HG03095 (cell line): ENCODE measurements at regions not wholly inside any gene's neighbourhood (a gene's known extent, or its start where the extent isn't known, plus 50 kb on each side); places are given as distances from the start of the nearest gene placed in this dataset.

Source experiments
- ATAC-seq: cut with Tn5 transposase; IDR thresholded peaks from one replicate; pipeline ENCODE4 v1.9.1; 2021; ENCODE audit warnings: moderate library complexity; ENCODE audit not compliant: unreplicated experiment

DNA sequence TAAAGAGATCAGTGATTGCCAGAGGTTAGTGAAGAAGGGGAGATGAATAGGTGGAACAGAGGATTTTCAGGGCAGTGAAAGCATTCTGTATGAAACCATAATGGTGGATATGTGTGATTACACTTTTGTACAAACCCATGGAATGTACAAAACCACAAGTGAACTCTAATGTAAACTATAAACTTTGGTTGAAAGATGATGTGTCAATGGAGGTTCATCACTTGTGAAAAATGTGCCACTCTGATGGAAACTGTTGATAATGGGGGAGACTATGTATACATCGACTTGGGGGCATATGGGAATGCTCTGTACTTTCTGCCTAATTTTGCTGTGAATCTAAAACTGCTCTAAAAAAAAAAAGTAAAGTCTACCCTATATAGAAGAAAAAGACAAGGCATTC lies 68.7 kb upstream of the ARHGEF3 start:
- ATAC-seq = no peak

DNA sequence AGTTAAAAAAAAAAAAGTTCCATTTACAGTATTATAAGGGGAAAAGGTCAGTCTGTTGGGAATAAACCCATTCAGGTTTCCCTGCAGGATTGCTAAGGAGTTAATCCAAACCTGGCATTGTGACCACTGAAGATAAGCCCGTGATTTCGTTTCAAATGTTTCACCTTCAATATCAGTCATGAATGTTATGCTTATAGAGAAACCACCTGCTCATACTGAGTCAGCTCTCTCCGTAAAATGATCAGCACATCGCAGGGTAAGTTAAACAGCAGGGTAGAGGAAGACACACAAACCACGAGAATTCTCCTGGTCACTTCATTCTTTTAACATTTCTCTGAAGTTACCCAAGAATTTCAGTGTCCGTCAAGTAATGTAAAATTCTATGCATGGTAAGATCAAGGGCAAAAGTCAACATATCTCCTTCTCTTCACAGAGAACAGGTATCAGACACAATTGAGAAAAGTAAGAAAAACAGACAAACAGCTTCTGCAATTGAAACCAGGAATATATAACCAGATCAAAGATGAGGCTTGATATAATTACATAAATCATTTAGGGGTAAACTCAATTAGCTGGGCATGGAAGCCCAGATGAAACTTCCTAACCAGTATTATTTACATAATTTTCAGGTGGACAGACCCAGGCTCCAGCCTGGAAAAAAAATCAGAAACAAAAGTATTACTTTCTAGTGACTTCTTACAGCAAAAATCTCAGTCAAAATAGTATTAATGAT lies 67.6 kb upstream of the ARHGEF3 start:
- ATAC-seq = no peak

DNA sequence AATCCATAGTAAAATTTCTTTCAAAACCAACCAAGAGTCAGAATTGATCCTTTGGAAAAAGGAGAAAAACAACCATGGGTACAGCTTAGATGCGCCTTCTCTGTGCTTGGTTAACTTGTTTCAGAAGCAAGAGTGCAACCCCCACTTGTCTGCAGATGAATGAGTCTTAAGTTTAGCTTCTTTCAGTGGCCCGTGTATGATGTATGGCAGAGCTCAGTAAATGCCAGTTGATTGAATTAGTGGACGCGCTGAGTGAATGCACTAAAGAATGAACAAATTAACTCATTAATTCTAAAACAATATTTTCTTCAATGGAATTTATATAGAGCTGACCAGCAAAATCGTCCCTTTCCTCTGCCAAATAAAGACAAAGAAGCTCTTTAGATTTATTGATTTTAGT lies 67.0 kb upstream of the ARHGEF3 start:
- no peak for ATAC-seq

DNA sequence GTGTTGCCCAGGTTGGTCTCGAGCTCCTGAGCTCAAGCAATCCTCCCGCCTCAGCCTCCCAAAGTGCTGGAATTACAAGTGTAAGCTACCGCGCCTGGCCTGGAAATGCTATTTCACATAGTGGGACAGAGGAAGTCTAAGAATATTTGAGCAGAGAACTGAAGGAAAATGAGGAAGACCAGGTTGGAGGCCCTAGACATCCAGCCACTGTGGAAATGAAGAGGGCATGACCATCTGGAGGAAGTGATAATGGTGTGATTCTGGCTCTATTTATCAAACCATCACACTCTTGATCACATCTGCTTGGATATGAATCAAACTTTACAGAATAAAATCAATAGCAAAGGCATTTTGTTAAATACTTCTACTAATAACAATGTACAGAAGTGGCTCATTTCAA lies 65.9 kb upstream of the ARHGEF3 start:
- no peak for ATAC-seq

DNA sequence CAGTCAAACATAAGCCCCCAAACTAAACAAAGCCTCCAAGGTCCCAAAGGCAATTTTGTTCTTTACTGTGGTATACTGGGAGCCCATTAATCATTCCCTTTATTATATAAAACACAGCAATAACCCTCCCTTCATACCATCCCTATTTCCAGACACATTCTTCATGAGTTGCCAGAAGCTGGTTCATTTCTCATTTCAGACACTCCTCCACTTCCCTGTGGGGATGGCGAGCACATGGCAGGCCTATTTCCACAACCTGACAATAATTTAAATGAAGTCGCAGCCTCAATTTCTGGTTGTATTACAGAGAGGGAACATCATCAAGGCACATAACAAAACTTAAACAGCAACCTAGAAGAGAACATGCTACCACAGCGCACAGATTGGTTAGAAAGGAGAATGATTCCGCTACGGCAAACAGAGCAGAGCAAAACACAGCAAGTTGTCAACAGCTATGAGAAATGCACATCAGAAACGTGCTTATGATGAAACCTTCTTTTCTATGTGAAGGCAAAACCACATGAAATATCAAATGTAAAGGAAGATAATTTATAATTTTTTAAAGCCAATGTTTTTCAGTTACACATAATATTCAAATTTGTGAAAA lies 63.3 kb upstream of the ARHGEF3 start:
- ATAC-seq = no peak

DNA sequence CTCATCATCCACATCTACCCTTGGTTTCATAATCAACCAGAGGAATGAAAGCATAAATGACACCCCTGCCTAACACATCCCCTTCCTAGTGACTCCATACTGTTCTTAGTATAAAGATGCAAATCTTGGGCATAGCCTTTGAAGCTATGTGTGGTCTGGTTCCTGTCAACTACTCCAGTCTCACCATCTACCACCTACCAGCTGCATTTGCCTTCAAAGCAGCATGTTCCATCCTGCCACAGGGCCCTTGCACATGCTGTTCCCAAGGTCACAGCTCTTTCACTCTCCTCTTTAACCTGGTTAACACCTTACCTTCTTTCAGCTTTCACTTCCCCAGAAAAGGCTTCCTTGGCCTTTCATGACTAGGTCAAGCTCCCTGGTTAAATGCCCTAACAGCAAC lies 62.3 kb upstream of the ARHGEF3 start:
- ATAC-seq = no peak

DNA sequence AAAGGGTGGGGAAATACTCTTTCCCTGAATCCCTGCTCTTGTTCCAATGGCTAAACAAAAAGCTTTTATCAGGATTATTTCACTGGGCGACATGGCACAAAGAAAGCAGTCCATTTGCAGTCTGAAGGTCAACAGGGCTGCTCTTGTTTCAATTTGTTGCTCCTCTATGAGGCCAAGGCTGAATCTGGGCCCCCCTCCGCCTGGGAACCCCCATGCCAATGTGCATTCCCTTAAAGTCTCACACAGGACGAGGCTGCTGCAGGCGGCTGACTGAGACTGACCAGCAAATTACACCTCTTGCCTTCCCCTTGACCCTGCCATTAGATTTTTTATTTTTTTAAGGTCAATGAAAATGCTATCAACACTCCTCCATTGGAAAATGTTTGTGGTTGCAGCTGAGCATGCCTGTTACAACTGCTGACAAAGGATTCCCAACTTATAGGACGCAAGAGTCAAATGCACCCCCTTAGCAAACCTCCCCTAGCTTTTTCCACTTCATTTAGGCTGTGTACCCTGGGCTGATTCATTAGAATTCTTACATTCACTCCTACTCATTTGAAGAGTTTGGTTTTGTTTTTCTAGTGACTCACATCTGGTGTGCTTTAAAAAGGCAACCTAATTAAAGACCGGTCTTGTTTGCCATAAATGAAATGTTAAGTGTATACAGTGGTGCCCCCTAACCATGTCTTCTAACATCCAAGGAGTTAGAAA lies 60.8 kb upstream of the ARHGEF3 start:
- no peak for ATAC-seq

DNA sequence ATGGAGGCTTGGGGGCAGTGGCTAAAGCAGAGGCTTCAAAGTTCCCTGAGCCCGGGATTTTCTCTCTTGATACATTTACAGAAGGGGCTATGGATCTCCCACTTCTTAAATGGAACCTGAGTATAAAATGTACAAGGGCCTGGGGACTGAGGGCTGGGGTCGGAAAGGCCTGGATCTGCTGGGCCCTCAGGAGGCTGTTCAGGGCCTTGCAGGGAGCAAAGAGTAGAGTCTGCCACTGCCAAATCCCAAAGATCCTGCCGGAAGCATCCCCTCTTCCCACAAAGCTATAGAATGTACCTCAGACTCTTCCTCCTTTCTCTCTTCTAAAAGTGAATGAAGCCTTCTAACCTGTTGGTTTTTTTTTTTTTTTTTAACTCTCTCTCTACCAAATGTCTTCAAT lies 59.8 kb upstream of the ARHGEF3 start:
- no peak for ATAC-seq

DNA sequence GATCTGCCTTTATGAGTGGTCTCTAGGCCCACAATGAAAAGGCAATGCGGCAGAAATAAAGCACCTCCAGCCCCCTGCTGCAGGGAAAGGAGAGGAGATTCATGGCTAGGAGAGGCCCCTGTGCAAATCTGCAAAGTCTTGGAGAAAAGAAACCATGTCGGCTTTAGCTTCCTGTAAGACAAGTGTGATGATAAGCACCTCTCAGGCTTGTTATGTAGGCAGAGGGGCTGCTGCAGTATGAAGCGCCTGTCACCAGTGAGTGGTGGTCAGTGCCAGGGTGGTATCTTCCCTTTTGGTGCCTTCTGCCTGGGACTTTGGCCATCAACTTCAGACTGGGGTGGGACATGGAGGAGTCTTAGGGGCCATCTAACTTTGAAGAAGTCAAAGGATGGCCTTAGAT lies 59.2 kb upstream of the ARHGEF3 start:
- ATAC-seq = no peak

DNA sequence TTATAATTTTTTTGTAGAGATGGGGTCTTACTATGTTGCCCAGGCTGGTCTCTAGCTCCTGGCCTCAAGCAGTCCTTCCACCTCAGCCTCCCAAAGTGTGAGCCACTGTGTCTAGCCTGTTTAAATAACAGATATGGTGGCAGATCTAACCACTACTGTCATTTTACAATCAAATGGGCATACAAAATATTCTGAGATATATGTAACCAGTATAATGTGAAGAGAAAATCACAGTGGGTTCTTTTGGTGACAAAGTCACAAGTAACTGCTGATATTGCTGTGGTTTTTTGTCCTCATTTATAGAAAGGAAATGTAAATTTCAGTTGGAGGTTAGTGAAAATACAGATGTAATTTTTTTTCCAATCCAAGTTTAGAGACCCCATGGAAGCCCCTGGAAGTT lies 58.6 kb upstream of the ARHGEF3 start:
- no peak for ATAC-seq

DNA sequence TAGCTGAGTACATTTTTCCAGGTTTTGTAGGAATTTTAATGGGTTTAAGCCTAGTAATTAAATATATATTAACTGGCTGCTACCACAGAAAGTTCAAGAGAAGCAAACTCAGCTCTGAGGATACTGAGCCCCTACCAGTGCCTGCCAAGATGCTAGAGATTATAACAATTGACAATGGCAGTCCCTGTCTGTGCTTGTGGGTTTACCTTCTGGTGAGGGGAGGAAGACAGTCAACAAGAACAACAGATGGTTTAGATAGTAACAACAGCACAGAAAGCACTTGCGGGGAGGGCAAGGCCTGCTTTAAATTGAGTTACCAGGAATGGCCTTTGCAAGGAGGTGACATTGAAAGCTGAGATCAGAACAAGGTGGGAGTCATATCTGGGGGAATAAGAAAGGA lies 56.6 kb upstream of the ARHGEF3 start:
- ATAC-seq = no peak

DNA sequence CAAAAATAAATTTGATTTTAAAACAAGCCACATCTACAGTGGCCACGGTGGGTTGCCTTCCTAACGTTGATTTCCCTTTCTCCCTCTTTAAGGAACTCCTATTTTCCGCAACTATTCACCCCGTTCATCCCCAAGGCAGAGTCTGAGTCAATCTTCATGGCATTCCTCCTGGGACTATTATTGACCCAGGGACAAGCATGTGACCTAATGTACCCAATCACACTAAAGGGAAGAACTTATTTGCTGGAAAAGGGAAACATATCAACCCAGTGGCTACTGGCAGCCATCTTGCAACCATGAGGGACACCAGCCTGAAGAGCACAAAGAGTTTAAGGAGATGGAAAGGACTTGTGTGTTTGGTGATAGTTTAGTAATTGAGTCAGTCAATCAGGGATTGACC lies 55.4 kb upstream of the ARHGEF3 start:
- no peak for ATAC-seq

DNA sequence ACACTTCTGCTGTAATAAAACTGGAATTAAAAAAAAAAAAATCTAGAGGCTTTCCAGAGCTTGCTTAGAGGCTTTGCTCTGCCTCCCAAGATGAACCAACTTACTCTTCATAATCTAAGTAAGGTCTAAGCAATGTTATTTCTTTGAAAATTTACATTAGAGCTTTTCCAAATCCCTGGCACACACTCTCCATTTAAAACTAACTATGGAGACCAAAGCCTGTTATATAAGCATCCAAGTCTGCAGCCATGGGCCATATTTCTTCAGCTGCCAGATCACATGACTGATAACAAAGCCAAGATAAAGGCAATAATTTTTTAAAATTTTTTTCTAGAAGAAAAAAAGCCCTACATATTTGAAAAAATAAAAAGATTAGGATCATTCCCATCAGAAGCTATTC lies 55.0 kb upstream of the ARHGEF3 start:
- no peak for ATAC-seq

DNA sequence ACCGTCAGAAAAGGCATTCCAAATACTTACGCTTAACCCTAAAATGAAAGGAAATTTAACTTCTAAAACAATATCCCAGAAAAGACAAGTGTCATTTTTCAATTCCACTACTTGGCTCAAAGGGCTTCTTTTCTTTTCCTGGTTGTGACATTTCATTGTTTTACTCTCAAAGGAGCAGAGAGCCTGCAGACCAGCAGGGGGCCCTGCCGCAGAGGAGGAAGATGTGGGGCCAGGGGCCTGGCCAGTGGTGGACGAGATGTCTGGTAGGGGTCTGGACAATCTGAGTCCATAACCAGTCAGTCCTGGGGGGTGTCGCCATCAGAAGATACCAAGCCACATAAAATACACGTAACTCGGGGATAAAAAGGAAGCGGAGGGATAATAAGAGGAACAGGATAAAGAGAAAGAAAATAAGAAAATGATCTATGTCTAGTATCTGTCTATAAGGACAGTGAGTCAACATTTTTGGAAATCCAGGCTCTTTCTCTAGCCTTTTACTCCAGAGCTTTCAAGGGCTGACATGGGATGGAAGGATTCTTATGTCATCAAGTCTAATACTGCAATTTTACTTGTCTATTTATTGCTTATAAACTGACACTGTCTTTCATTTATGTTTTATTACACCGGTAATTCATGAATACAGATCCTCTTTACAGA lies 54.2 kb upstream of the ARHGEF3 start:
- no peak for ATAC-seq

DNA sequence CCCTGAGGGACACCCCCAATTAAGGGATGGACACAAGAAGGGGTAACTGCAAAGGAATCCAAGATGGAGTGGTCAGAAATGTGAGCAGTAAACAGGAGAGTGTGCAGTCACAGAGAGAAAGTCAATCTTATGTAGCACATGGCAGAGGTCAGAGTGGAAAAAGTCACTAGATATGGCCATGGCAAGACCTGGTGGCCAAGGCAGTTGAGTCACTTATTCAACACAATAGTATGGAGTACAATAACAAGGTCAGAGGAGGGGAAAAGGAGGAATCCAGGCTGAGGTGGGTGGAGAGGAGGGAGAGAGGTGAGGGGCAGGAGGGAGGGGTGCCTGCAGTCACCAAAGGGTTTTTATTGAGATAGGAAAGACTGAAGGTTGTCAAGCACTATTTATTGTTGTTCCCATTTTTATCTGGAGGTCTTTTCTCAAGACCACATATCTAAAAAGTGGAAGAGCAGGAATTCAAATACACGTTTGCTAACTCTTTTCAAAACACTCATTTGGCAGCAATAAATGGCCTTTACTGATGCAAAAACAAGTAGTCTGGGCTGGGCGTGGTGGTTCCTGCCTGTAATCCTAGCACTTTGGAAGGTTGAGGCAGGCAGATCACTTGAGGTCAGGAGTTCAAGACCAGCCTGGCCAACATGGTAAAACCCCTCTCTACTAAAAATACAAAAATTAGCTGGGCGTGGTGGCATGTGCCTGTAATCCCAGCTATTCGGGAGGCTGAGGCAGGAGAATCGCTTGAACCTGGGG lies 53.3 kb upstream of the ARHGEF3 start:
- no peak for ATAC-seq

DNA sequence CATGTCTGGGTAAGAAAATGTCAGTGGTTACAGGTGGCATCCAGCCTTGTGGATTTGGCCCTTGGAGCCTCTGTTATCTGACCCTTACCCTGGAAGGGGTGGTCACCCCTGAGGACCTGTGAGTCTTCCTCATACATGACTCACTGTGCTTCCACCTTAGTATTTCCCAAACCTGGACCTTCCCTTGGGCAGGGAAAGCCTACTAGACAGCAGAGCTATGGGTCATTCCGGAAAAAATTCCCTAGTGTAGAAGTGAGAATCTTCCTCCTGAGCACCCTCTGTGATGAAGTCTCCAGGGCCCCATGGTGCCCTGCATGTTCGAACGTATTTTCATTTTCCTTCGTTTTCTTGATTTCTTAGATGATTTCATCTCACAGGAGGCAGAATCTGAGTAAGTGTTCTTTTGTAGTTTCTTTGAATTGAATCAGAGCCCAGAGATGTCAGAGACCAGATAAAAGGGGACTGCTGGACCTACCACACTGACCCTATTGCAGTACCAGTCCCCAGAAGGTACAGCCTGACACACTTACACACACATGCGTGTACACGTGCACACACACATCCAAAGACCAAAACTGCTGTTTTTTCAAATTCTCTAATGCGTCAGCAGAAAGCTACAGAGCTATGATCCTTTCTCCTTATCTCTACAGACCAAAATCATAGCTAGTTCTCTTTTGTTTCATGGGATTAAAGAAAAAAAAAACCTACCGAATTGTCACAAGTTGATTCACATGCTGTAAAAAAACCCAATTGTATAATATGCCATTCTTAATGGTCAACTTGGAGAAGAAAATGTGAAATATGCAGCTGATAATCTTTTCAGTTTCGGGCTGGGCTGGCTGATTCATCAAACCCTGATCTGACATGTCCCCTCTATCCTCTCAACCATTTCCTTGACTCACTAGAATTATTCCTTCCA lies 50.5 kb upstream of the ARHGEF3 start:
- no peak for ATAC-seq
